NB4 (cell line): ENCODE measurements at regions not wholly inside any gene's neighbourhood (a gene's known extent, or its start where the extent isn't known, plus 50 kb on each side); places are given as distances from the start of the nearest gene placed in this dataset.

Experiments used
- CTCF ChIP-seq: IDR thresholded peaks from one replicate; pipeline ENCODE4 v1.5.1; 2012; ENCODE audit warnings: low read depth, low read length
- MAX ChIP-seq: IDR thresholded peaks from 2 replicates; pipeline ENCODE4 v1.6.1; 2011; ENCODE audit warnings: low read depth, low read length
- MYC ChIP-seq: IDR thresholded peaks from 2 replicates; pipeline ENCODE4 v1.6.1; 2011; ENCODE audit warnings: low read depth, low read length
- POLR2A ChIP-seq: IDR thresholded peaks from 2 replicates; pipeline ENCODE4 v1.6.1; 2011; ENCODE audit warnings: mild to moderate bottlenecking; ENCODE audit not compliant: insufficient read length; ENCODE audit errors: extremely low read depth

- TF ChIP-seq MAX, result no peak
- no peak for TF ChIP-seq MYC
- TF ChIP-seq CTCF, result no peak
- no peak for TF ChIP-seq POLR2A
Measured at GRCh38 chr12:23197266-23197665, 572.3 kb downstream of the ETNK1 start.
